NCI-H345 treated with DMSO at 0.1 percent for 48 hours (cell line): ENCODE measurements at regions not wholly inside any gene's neighbourhood (a gene's known extent, or its start where the extent isn't known, plus 50 kb on each side); places are given as distances from the start of the nearest gene placed in this dataset.

Experiments
- DNase-seq: peaks from one replicate; lab custom pipeline; 2025; ENCODE audit not compliant: unreplicated experiment; lab: John Stamatoyannopoulos, UW

- DNase-seq = no peak
Observed at GRCh38 chr3:67286586-67286985, 288.5 kb downstream of the KBTBD8 start.

DNA sequence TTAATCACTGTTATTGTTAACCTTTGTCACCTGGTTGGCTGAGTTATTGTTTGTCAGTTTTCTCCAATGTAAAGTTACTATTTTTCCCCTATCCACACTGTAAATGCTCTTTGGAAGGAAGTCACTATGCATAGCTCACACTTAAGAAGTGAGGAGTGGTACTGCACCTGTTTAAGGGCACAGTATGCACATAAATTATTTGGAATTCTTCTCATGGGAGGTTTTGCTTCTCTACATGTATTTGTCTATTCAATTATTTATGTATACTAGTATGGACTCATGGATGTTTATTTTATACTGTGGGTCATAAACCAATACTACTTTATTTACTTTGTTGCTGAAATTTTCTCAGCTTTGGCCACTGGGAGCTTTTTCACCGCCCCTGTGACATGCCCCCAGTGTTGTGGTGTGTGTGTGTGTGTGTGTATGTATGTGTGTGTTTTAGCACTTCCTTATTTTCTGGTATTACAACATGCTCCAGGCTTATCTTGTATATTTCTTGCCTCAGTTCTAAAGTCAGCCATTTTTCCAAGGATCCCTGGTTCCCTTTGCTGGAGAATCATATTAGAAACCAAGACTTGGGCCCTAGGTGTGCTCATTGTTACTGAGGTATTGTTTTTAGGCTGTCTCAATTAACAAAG lies 290.5 kb downstream of the KBTBD8 start:
- no peak for DNase-seq

GRCh38 chr3:67289626-67290025 lies 291.5 kb downstream of the KBTBD8 start:
- no peak for DNase-seq

- no peak for DNase-seq
Observed at GRCh38 chr3:67290438-67290837, 292.3 kb downstream of the KBTBD8 start.

DNA sequence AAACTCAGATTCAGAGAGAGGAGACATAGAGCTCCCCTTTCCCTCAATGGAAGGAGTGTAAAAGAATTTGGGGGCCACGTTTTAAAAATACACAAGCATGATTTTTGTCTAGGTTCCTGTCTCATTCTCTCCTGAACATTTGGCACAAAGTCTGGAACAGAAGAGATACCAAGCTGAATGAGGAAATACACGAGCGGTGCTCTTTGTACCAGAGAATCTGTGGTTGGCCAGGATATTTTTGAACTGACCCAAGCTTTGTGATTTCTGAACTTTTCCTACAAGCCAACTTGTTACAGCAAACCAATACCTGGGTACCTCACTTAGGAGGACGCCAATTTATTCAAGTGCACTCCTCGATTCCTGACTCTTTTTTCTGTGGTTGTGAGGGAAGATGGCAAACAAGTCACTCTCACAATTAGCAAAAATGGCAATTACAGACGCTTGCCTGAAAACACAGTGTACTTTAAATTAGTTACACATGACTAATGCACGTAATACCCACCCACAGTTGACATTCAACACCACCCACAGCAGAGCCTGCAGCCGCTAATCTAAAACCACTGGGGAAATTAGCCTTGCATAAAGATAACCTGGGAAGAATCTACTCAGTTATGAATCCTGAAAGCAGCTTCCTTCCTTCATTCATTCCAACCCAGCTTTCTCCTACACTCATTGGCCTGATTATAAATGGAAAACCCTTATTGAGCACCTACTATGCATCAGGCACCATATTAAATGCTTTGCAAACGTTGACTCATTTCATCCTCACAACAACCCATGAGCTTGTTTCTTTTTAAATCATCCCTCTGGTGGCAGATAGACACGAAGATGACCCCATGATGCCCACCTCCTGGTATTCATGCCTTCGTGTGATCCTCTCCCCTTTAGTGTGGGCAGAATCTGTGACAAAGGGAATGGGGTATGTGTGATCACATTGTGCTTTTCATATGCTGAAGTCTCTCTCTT lies 293.5 kb downstream of the KBTBD8 start:
- no peak for DNase-seq

GRCh38 chr3:67292356-67293121 lies 294.4 kb downstream of the KBTBD8 start:
- no peak for DNase-seq

- DNase-seq = no peak
Observed at GRCh38 chr3:67294341-67294740, 296.2 kb downstream of the KBTBD8 start.

DNA sequence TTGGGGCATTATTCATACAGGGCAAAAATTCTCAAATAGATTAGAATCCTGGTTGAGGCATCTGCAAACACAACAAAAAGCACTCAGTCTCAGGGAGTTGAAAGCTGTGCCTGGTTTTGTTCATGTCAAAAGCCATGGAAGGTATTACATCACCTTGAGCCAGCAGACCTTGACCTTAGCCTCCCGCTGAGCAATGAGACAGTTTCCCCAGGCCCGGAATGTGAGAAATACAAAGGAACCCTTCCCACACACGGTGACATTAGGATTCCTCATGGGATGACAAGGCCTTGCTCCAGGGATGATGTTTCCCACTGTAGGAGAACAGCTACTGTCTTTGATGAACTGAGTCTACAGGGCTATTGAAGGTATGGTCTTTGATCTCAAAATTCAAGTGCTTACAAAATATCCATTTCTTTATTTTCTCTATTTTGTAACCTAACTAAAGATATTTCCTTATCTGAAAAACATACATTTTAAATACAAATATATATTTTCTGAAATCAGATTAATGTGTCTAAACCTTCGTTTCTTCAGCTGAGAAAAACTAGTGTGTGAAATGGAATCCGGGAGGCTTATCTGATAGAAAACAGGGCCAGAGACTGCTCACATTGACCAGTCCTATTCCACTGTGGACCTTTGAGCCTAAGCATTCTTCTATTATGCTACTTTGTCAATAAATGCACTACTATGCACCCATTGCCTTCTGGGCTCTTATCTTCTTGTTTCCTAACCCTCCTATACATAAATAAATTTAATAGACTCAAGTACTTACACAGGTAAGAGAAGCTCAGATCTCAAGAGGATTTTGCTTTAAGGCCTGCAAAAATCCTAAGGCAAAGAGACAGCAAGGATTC lies 298.2 kb downstream of the KBTBD8 start:
- no peak for DNase-seq

GRCh38 chr3:67297715-67298475 lies 299.8 kb downstream of the KBTBD8 start:
- DNase-seq = no peak

DNA sequence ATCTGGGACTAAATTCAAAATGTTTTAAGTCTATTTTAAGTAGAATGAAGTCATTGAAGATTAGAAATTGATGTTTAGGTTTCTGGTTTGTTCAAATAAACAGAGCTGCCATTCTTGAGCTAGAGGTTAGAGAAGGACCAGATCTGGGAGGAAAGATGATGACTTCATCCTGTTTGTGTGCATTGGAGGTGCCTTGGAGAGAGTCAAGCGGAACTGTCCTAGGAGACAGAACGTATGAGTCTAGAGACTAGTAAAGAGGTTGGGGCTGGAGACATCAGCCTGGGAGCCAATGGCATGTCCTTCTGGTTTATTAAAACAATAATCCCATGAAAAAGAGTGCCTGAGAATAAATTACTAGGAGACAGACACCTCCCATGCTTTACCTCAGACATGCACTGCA lies 303.4 kb downstream of the KBTBD8 start:
- no peak for DNase-seq

DNA sequence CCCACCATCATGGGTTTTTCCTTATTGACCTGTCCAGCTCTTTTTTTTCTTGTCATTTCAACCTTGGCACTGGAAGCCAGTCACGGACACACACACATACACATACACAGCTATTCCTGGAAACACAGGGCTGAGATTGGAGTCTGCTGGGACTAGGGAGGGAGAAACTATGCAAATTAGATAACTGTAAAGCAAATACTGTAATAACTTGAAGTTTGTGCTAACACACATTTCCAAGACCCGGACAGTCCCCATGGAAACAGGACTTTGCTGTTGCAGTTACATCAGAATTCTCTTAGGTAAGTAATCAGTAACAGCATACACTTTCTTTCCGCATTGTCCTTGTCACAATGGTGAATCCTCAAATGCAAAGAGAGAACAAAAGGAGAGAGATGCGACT lies 304.4 kb downstream of the KBTBD8 start:
- no peak for DNase-seq

- DNase-seq = no peak
Observed at GRCh38 chr3:67305160-67305559, 307.1 kb downstream of the KBTBD8 start.

DNA sequence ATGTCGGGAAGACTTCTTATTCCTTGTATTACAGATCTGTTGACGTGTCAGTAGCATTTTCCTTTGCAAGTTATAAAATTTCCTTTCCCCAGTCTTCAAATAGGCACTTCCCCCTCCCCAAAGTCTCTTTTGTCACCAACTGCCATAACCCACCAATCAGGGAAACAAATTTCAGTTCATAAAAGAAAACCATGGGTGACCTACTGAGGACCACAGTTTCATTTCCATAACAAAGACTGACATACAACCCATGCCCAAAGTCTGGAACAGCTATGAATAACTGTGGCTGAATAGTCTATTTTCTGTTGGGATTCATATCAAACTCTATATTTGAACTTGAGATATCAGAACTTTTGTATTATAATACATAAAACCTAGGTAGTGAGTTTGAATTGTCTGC lies 307.8 kb downstream of the KBTBD8 start:
- no peak for DNase-seq

GRCh38 chr3:67311440-67311839 lies 313.3 kb downstream of the KBTBD8 start:
- DNase-seq = no peak

DNA sequence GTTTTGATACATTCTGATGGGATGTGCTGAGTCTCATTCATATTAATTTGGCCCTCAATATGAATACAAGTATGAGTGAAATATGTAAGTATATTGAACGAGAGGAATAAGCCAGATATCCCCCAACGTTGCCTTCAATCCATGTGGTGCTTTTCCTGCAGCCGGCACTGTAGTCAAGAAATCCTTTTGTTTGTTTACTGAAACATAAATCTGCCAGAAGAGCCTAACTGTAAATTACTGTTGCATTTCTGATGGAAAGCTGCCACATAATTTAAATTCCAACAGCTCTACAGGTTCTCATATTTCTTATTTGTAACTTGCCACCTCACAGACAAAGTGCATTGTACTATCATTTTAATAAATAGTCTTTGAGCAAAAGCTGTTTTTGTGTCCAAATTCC lies 314.0 kb downstream of the KBTBD8 start:
- DNase-seq = no peak

GRCh38 chr3:67318162-67318561 lies 320.1 kb downstream of the KBTBD8 start:
- DNase-seq = no peak

- no peak for DNase-seq
Observed at GRCh38 chr3:67324554-67324953, 326.4 kb downstream of the KBTBD8 start.
